AG04449 (cell line): ENCODE measurements at regions not wholly inside any gene's neighbourhood (a gene's known extent, or its start where the extent isn't known, plus 50 kb on each side); places are given as distances from the start of the nearest gene placed in this dataset.

Source experiments
- CTCF ChIA-PET: fragments of 350-600 bp; formaldehyde crosslinking; extraction: SDS; loops from one replicate; lab custom pipeline; 2021; ENCODE audit warnings: antibody characterized with exemption; lab: Yijun Ruan, JAX
- POLR2A ChIA-PET: fragments of 400-600, 350-600 bp; formaldehyde crosslinking; extraction: SDS; loops from one replicate; lab custom pipeline; 2020; ENCODE audit warnings: antibody characterized with exemption, inconsistent platforms; lab: Yijun Ruan, JAX
- DNase-seq: peaks from one replicate; pipeline ENCODE4 v3.0.0-alpha.2; 2010; ENCODE audit warnings: low read depth, low spot score
- H3K4me3 ChIP-seq: 2 replicates; pipeline ENCODE4 v1.5.1; 2011; ENCODE audit warnings: low read depth, mild to moderate bottlenecking, control low read depth, low read length
- TF ChIP-seq, protein P1 (sequence below): IDR thresholded peaks from one replicate; pipeline ENCODE4 v1.5.1; 2011; ENCODE audit warnings: mild to moderate bottlenecking, moderate library complexity, low read length, control low read depth, inconsistent platforms; ENCODE audit not compliant: insufficient read depth; ENCODE audit errors: missing control alignments

- CTCF ChIA-PET = no interaction called here
- POLR2A ChIA-PET = no interaction called here
- TF ChIP-seq, protein P1, sequence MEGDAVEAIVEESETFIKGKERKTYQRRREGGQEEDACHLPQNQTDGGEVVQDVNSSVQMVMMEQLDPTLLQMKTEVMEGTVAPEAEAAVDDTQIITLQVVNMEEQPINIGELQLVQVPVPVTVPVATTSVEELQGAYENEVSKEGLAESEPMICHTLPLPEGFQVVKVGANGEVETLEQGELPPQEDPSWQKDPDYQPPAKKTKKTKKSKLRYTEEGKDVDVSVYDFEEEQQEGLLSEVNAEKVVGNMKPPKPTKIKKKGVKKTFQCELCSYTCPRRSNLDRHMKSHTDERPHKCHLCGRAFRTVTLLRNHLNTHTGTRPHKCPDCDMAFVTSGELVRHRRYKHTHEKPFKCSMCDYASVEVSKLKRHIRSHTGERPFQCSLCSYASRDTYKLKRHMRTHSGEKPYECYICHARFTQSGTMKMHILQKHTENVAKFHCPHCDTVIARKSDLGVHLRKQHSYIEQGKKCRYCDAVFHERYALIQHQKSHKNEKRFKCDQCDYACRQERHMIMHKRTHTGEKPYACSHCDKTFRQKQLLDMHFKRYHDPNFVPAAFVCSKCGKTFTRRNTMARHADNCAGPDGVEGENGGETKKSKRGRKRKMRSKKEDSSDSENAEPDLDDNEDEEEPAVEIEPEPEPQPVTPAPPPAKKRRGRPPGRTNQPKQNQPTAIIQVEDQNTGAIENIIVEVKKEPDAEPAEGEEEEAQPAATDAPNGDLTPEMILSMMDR = no peak
- DNase-seq = no peak
- H3K4me3 ChIP-seq = no peak overlapping the region
Measured at GRCh38 chrX:113289503-113289902, 448.9 kb upstream of the AMOT start.

DNA sequence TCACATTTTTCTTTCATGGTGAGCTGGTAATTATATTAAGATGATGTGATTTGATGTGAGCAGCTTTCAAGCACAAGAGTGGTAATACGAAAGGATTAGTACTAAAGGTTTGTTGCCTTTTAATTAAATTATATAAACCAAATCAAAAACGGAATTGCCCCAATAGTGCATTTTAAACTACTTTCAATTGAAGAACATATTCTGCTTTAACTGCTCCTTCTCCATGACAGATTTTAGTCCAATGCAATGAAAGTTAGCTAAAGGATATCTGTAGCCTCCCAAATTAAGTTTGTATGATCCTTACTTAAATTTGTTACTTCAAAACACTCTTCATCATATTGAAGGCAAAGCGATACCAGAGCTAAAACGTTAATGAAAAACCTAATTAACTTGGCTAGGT is 447.1 kb upstream of the AMOT start:
- TF ChIP-seq, protein P1 = no peak
- ChIA-PET POLR2A (no interaction called here), CTCF (no interaction called here)
- no peak for DNase-seq
- no peak overlapping the region for H3K4me3 ChIP-seq

DNA sequence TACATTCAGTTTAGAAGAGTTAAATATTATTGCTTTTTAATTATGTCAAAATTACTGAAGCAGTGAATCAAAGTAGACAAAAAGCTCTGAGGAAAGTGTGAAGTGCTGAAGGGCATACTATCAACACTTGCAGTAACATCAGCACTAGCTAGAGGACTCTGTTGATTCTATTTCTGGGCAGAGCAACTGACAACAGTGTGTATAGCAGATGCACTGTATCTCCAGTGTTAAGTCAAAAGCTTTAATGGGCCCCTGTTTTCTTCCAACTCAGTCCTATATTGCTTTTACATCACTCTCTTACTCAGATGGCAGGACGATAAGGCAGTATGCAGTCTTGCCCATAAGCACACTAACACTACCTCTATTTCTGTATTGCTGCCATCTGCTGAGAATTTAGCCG is 435.2 kb upstream of the AMOT start:
- CTCF ChIA-PET = no interaction called here
- no peak overlapping the region for H3K4me3 ChIP-seq
- DNase-seq = no peak
- TF ChIP-seq, protein P1 = no peak
- POLR2A ChIA-PET = no interaction called here

GRCh38 chrX:113274791-113275190 is 434.2 kb upstream of the AMOT start:
- CTCF ChIA-PET = no interaction called here
- H3K4me3 ChIP-seq = no peak overlapping the region
- POLR2A ChIA-PET = no interaction called here
- no peak for DNase-seq
- TF ChIP-seq, protein P1 = no peak

DNA sequence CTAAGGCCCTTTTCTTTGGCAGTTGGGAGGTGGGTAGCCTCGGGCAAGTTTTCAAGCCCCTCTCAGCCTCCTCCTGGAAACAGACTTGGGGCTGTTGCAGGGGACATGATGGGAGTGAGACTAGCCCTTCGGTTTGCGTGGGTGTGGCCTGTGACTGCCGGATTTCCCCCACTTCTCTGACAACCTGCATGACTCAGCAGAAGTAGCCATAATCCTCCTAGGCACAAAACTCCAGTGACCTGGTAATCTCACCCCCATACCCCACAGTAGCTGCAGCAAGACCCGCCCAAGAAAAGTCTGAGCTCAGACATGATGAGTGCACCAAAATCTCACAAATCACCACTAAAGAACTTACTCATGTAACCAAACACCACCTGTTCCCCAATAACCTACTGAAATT is 433.7 kb upstream of the AMOT start:
- CTCF ChIA-PET = no interaction called here

DNA sequence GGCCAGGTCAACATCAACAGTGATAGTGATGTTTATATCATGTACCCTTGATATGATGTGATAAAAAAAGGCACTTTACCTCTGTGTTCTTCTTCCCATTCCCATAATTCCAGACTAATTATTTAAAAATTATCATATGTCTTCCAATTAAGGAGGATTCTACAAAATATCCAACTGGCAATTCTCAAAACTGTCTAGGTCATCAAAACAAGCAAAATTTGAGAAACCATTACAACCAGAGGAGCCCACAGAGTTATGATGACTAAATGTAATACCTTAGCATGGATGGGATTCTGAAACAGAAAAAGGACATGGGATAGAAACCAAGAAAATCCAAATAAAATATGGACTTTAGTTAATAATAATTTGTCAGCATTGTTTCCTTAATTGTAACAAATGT is 428.6 kb upstream of the AMOT start:
- CTCF ChIA-PET = no interaction called here
- POLR2A ChIA-PET = no interaction called here
- DNase-seq = no peak
- H3K4me3 ChIP-seq = no peak overlapping the region
- TF ChIP-seq, protein P1 = no peak

More for the DNA sequence above, 433.7 kb upstream of the AMOT start:
- no peak overlapping the region for H3K4me3 ChIP-seq
- DNase-seq = no peak
- TF ChIP-seq, protein P1 = no peak
- POLR2A ChIA-PET = no interaction called here
